SK-N-SH (cell line): ENCODE measurements at regions not wholly inside any gene's neighbourhood (a gene's known extent, or its start where the extent isn't known, plus 50 kb on each side); places are given as distances from the start of the nearest gene placed in this dataset.
A peak's percentile ranks its signal among the peaks of the same experiment; 100 is the strongest.

Experiments
- CTCF ChIA-PET: fragments of 300-600, 350-600 bp; formaldehyde crosslinking; extraction: SDS; loops from one replicate; lab custom pipeline; 2021; lab: Yijun Ruan, JAX
- POLR2A ChIA-PET: fragments of 350-600 bp; sonication (Branson Sonifier 250); formaldehyde crosslinking; extraction: SDS; loops from one replicate; lab custom pipeline; 2020; ENCODE audit warnings: antibody characterized with exemption, inconsistent platforms; lab: Yijun Ruan, JAX
- DNase-seq: peaks from one replicate; pipeline ENCODE4 v3.0.0; 2012
- H2AFZ ChIP-seq: fragments of 200-600 bp; sonication (generic); 2 replicates; pipeline ENCODE4 v1.8.1; 2016; ENCODE audit warnings: antibody characterized with exemption, mild to moderate bottlenecking, low read depth
- H3F3A ChIP-seq: fragments of 200-600 bp; sonication (generic); replicated peaks from 2 replicates; pipeline ENCODE3; 2016; ENCODE audit warnings: antibody characterized with exemption, mild to moderate bottlenecking; ENCODE audit not compliant: insufficient read depth
- H3K27ac ChIP-seq, 2 experiments: fragments of 200-500 bp in 1 of 2; fragments of 200-600 bp in 1 of 2; sonication (Bioruptor generic) in 1 of 2; sonication (generic), shearing (Covaris generic) in 1 of 2; 2 replicates each; pipeline versions ENCODE4 v1.5.1 to v1.6.1; 2014 to 2016; ENCODE audit warnings: low read depth in 2 of 2, inconsistent platforms in 1 of 2, low read length in 1 of 2, mild to moderate bottlenecking in 1 of 2, mixed read lengths in 1 of 2
- H3K27me3 ChIP-seq: fragments of 200-600 bp; sonication (generic), shearing (Covaris generic); 2 replicates; pipeline ENCODE4 v1.6.1; 2016; ENCODE audit warnings: mixed run types; ENCODE audit not compliant: insufficient read depth
- H3K36me3 ChIP-seq, 2 experiments: fragments of 200-500 bp in 1 of 2; fragments of 200-600 bp in 1 of 2; sonication (Bioruptor generic) in 1 of 2; sonication (generic) in 1 of 2; replicated peaks in 1 of 2; 2 replicates each; pipeline versions ENCODE3 to v1.5.1; 2014 to 2016; ENCODE audit warnings: low read length in 1 of 2, mild to moderate bottlenecking in 1 of 2; ENCODE audit not compliant: insufficient read depth in 2 of 2, control insufficient read depth in 1 of 2
- H3K4me1 ChIP-seq, 2 experiments: fragments of 200-500 bp in 1 of 2; fragments of 200-600 bp in 1 of 2; sonication (Bioruptor generic) in 1 of 2; sonication (generic), shearing (Covaris generic) in 1 of 2; 2 replicates each; pipeline versions ENCODE4 v1.5.1 to v1.6.1; 2014 to 2016; ENCODE audit warnings: low read depth in 1 of 2, low read length in 1 of 2, mixed run types in 1 of 2; ENCODE audit not compliant: insufficient read depth in 2 of 2, control insufficient read depth in 1 of 2
- H3K4me2 ChIP-seq: fragments of 200-600 bp; sonication (generic), shearing (Covaris generic); 2 replicates; pipeline ENCODE4 v1.6.1; 2017; ENCODE audit warnings: mixed run types
- H3K4me3 ChIP-seq, 2 experiments: fragments of 200-500 bp in 1 of 2; fragments of 200-600 bp in 1 of 2; sonication (Bioruptor generic) in 1 of 2; sonication (generic), shearing (Covaris generic) in 1 of 2; 2 replicates each; pipeline versions ENCODE4 v1.5.1 to v1.8.1; 2014 to 2016; ENCODE audit warnings: low read depth in 2 of 2, inconsistent platforms in 1 of 2, low read length in 1 of 2, mild to moderate bottlenecking in 1 of 2, mixed read lengths in 1 of 2, moderate library complexity in 1 of 2
- H3K79me2 ChIP-seq: fragments of 200-600 bp; sonication (generic); 2 replicates; pipeline ENCODE4 v1.8.1; 2017; ENCODE audit warnings: mild to moderate bottlenecking; ENCODE audit not compliant: insufficient read depth
- H3K9ac ChIP-seq: fragments of 200-600 bp; sonication (generic); 2 replicates; pipeline ENCODE4 v1.6.1; 2017; ENCODE audit warnings: mixed run types
- H3K9me2 ChIP-seq: fragments of 200-600 bp; sonication (generic); 2 replicates; pipeline ENCODE4 v1.6.1; 2017; ENCODE audit warnings: mixed run types
- H3K9me3 ChIP-seq: fragments of 200-600 bp; sonication (generic); 2 replicates; pipeline ENCODE4 v1.6.1; 2017; ENCODE audit warnings: mixed run types, mild to moderate bottlenecking, moderate library complexity
- H4K20me1 ChIP-seq: fragments of 200-600 bp; sonication (generic); 2 replicates; pipeline ENCODE4 v1.6.1; 2017; ENCODE audit warnings: mild to moderate bottlenecking, mixed run types; ENCODE audit not compliant: insufficient read depth
- ELF1 ChIP-seq: IDR thresholded peaks from 2 replicates; pipeline ENCODE4 v1.4.0; 2012
- EP300 ChIP-seq, 2 experiments: IDR thresholded peaks; 2 replicates each; pipeline versions ENCODE4 v1.4.0 to v1.6.1; 2012; ENCODE audit warnings: borderline replicate concordance in 1 of 2, low read depth in 1 of 2, low read length in 1 of 2
- EZH2phosphoT487 ChIP-seq: fragments of 200-600 bp; sonication (generic); IDR thresholded peaks from 2 replicates; pipeline ENCODE4 v1.6.1; 2017; ENCODE audit warnings: low read depth, mixed run types, mild to moderate bottlenecking, antibody characterized with exemption, moderate library complexity, borderline replicate concordance
- FOSL2 ChIP-seq: IDR thresholded peaks from 2 replicates; pipeline ENCODE4 v1.4.0; 2012; ENCODE audit warnings: low read depth, mild to moderate bottlenecking, moderate library complexity, borderline replicate concordance
- GATA2 ChIP-seq: sonication (generic); formaldehyde crosslinking; IDR thresholded peaks from 2 replicates; pipeline ENCODE4 v1.5.0; 2020; ENCODE audit warnings: mild to moderate bottlenecking, missing genetic modification reagents
- JUND ChIP-seq: IDR thresholded peaks from 2 replicates; pipeline ENCODE4 v1.4.0; 2012
- MXI1 ChIP-seq: IDR thresholded peaks from 2 replicates; pipeline ENCODE4 v1.6.1; 2012; ENCODE audit warnings: mild to moderate bottlenecking, low read depth, low read length, improper control_type of control experiment
- NFIC ChIP-seq: IDR thresholded peaks from 2 replicates; pipeline ENCODE4 v1.4.0; 2012; ENCODE audit warnings: borderline replicate concordance
- PBX3 ChIP-seq: IDR thresholded peaks from 2 replicates; pipeline ENCODE4; 2012
- POLR2AphosphoS5 ChIP-seq: IDR thresholded peaks from 2 replicates; pipeline ENCODE4 v1.6.1; 2012; ENCODE audit warnings: low read depth, low read length
- RCOR1 ChIP-seq: fragments of 150-350 bp; IDR thresholded peaks from 2 replicates; pipeline ENCODE4 v1.6.1; 2017; ENCODE audit warnings: antibody characterized with exemption, low read length
- RXRA ChIP-seq: IDR thresholded peaks from 2 replicates; pipeline ENCODE4 v1.4.0; 2012; ENCODE audit warnings: low read depth, mild to moderate bottlenecking, borderline replicate concordance
- SIN3A ChIP-seq: IDR thresholded peaks from 2 replicates; pipeline ENCODE4 v1.6.1; 2012; ENCODE audit warnings: low read depth, mild to moderate bottlenecking, low read length, moderate library complexity, borderline replicate concordance
- SMC3 ChIP-seq: IDR thresholded peaks from 2 replicates; pipeline ENCODE4 v1.6.1; 2012; ENCODE audit warnings: low read depth, low read length, improper control_type of control experiment
- TCF12 ChIP-seq: IDR thresholded peaks from 2 replicates; pipeline ENCODE4 v1.4.0; 2012
- TEAD4 ChIP-seq: IDR thresholded peaks from 2 replicates; pipeline ENCODE4 v1.4.0; 2012; ENCODE audit warnings: mild to moderate bottlenecking, borderline replicate concordance; ENCODE audit not compliant: insufficient read depth
- YY1 ChIP-seq: IDR thresholded peaks from 2 replicates; pipeline ENCODE4 v1.4.0; 2012; ENCODE audit warnings: low read depth, mild to moderate bottlenecking
- WGBS: methylation state at CpG from one replicate; pipeline ENCODE4 v1.1.6; 2017; ENCODE audit warnings: low lambda C conversion rate; 5-methylcytosine and 5-hydroxymethylcytosine counted together
- TF ChIP-seq, protein P1 (sequence below): IDR thresholded peaks from 2 replicates; pipeline ENCODE4 v1.6.1; 2012; ENCODE audit warnings: mild to moderate bottlenecking, low read depth, low read length, moderate library complexity
- TF ChIP-seq, protein P2 (sequence below): IDR thresholded peaks from 2 replicates; pipeline ENCODE4 v1.4.0; 2012; ENCODE audit warnings: low read depth, borderline replicate concordance
- TF ChIP-seq, protein P3 (sequence below): IDR thresholded peaks from 2 replicates; pipeline ENCODE4 v1.4.0; 2012; ENCODE audit warnings: low read depth
- TF ChIP-seq, protein P4 (sequence below): fragments of 150-350 bp; IDR thresholded peaks from 2 replicates; pipeline ENCODE4 v1.6.1; 2016; ENCODE audit warnings: mild to moderate bottlenecking, low read depth, low read length

GRCh38 chr5:112002376-112002775 is 245.4 kb upstream of the NREP start:
- Histone ChIP-seq H3F3A (peaks cover 37% of the 10 kb centered on the region), H3K9ac (no peak overlapping the region), H3K79me2 (no peaks in the 10 kb centered on the region), H3K4me2 (no peak overlapping the region), H3K9me2 (no peaks in the 10 kb centered on the region), H3K36me3 (no peaks in the 10 kb centered on the region), H3K9me3 (no peaks in the 10 kb centered on the region), H3K27me3 (no peaks in the 10 kb centered on the region), H3K27ac (peak overlapping the region in 1 of 2 experiments; percentile 62; a peak in 3 of 4 replicates), H3K4me1 (peaks cover 2 to 39% of the 10 kb centered on the region in 2 experiments), H2AFZ (no peak overlapping the region), H3K4me3 (no peak overlapping the region), H4K20me1 (no peaks in the 10 kb centered on the region)
- DNase-seq, result no peak
- ChIA-PET CTCF (interaction anchor here (1.1 kb wide), 1 partner anchor 11 kb away, joined by 3 read pairs; no protein-coding TSS in a partner anchor), POLR2A (no interaction called here)
- TF ChIP-seq, protein P1, sequence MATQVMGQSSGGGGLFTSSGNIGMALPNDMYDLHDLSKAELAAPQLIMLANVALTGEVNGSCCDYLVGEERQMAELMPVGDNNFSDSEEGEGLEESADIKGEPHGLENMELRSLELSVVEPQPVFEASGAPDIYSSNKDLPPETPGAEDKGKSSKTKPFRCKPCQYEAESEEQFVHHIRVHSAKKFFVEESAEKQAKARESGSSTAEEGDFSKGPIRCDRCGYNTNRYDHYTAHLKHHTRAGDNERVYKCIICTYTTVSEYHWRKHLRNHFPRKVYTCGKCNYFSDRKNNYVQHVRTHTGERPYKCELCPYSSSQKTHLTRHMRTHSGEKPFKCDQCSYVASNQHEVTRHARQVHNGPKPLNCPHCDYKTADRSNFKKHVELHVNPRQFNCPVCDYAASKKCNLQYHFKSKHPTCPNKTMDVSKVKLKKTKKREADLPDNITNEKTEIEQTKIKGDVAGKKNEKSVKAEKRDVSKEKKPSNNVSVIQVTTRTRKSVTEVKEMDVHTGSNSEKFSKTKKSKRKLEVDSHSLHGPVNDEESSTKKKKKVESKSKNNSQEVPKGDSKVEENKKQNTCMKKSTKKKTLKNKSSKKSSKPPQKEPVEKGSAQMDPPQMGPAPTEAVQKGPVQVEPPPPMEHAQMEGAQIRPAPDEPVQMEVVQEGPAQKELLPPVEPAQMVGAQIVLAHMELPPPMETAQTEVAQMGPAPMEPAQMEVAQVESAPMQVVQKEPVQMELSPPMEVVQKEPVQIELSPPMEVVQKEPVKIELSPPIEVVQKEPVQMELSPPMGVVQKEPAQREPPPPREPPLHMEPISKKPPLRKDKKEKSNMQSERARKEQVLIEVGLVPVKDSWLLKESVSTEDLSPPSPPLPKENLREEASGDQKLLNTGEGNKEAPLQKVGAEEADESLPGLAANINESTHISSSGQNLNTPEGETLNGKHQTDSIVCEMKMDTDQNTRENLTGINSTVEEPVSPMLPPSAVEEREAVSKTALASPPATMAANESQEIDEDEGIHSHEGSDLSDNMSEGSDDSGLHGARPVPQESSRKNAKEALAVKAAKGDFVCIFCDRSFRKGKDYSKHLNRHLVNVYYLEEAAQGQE, result no peak
- TF ChIP-seq TCF12, result peak; percentile 56
- peak; percentile 53; the same call in 1 of the 2 replicates for TF ChIP-seq FOSL2
- TF ChIP-seq RXRA, result no peak
- peak; percentile 57 for TF ChIP-seq PBX3
- TF ChIP-seq JUND, result peak; percentile 52

DNA sequence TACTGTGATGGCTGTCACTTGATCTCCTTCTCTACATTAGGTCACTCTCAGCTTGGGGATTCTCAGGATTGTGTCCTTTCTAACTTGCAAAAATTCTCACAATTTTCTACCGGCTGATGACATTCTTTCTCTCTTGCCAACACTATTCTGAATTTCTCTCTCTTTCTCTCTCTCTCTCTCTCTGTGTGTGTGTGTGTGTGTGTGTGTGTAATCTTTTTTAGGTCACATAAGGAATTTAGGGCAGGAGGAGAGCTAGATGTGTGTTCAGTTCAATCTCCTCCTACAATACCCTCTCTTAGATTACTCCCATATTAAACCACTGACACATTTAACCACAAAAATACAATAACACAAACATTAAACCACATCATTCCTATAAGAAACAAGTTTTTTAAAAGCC is 242.3 kb upstream of the NREP start:
- no peak for DNase-seq
- H3K27ac ChIP-seq, result peak overlapping the region; percentile 62 to 90; a peak in 3 of 4 replicates
- no peaks in the 10 kb centered on the region for H3K36me3 ChIP-seq
- 79% methylated on average over 1 of the region's 1 CpG for WGBS
- TF ChIP-seq YY1 (no peak), PBX3 (no peak), EP300 (IDR thresholded peaks at IDR 0.05; ENCODE audit: borderline replicate concordance in 1 of 2, low read depth in 1 of 2, low read length in 1 of 2) (no peak), SMC3 (no peak), SIN3A (no peak), JUND (no peak), NFIC (no peak), TEAD4 (no peak), EZH2phosphoT487 (no peak), RCOR1 (no peak), ELF1 (no peak), MXI1 (no peak), GATA2 (CRISPR knock-in tag) (no peak), POLR2AphosphoS5 (no peak)
- TF ChIP-seq, protein P2, sequence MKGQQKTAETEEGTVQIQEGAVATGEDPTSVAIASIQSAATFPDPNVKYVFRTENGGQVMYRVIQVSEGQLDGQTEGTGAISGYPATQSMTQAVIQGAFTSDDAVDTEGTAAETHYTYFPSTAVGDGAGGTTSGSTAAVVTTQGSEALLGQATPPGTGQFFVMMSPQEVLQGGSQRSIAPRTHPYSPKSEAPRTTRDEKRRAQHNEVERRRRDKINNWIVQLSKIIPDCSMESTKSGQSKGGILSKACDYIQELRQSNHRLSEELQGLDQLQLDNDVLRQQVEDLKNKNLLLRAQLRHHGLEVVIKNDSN, result no peak
- TF ChIP-seq, protein P3, sequence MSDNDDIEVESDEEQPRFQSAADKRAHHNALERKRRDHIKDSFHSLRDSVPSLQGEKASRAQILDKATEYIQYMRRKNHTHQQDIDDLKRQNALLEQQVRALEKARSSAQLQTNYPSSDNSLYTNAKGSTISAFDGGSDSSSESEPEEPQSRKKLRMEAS, result no peak
- TF ChIP-seq, protein P4, sequence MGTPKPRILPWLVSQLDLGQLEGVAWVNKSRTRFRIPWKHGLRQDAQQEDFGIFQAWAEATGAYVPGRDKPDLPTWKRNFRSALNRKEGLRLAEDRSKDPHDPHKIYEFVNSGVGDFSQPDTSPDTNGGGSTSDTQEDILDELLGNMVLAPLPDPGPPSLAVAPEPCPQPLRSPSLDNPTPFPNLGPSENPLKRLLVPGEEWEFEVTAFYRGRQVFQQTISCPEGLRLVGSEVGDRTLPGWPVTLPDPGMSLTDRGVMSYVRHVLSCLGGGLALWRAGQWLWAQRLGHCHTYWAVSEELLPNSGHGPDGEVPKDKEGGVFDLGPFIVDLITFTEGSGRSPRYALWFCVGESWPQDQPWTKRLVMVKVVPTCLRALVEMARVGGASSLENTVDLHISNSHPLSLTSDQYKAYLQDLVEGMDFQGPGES, result no peak
- no peaks in the 10 kb centered on the region for H3K27me3 ChIP-seq
- H3K9me2 ChIP-seq, result no peaks in the 10 kb centered on the region
- no peaks in the 10 kb centered on the region for H3K79me2 ChIP-seq
- H3K4me3 ChIP-seq, result no peak overlapping the region
- peaks cover 0 to 24% of the 10 kb centered on the region in 2 experiments for H3K4me1 ChIP-seq
- H3F3A ChIP-seq, result peaks cover 17% of the 10 kb centered on the region
- H3K9ac ChIP-seq, result no peak overlapping the region
- POLR2A ChIA-PET, result no interaction called here
- no peak overlapping the region for H2AFZ ChIP-seq
- no peaks in the 10 kb centered on the region for H4K20me1 ChIP-seq
- CTCF ChIA-PET, result no interaction called here
- H3K9me3 ChIP-seq, result no peaks in the 10 kb centered on the region
- no peak overlapping the region for H3K4me2 ChIP-seq
